HG03521 (cell line): ENCODE measurements at regions not wholly inside any gene's neighbourhood (a gene's known extent, or its start where the extent isn't known, plus 50 kb on each side); places are given as distances from the start of the nearest gene placed in this dataset.

ENCODE experiments used
- ATAC-seq: cut with Tn5 transposase; IDR thresholded peaks from one replicate; pipeline ENCODE4 v1.9.1; 2021; ENCODE audit warnings: mild to moderate bottlenecking, moderate library complexity; ENCODE audit not compliant: unreplicated experiment

DNA sequence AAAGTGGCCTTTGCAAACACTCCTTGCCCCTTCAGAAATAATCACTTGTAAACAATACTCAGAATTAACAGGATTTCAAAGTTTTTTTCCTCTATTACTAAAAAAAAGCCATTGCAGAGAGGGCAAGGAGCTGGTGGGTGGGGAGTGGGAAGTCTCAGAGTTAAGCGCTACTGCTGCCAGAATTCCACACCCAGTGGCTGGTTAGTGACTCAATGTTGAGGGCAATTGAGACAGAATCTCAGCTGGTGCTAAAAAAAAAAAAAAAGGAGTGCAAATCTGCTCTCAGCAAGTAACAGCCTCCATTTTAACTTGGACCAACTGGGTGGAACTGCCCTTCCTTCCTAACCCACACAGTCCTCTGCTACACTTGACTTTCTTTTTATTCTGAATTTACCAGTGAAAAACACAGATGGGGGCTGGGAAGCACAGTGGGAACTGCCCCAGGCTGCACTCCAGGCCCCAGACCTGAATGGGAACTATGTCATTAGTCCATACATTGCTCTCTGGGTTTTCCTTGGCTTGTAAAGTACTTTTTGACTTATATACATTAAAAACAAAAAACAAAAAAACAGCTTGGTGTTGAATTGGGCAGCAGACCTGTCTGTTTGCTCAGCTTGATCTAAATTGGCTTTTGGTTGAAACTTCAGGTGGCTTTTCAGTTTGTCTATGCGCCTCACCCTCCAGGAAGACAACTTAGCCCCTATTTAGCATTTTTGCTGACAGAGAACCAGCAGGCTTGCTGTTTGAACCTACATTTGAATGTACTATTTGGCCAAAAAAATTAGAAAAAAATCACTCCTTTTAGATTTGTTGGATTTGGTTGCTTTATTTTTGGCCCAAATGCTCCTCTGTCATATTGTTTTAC lies 357.8 kb upstream of the TBL1XR1 start:
- ATAC-seq = no peak

DNA sequence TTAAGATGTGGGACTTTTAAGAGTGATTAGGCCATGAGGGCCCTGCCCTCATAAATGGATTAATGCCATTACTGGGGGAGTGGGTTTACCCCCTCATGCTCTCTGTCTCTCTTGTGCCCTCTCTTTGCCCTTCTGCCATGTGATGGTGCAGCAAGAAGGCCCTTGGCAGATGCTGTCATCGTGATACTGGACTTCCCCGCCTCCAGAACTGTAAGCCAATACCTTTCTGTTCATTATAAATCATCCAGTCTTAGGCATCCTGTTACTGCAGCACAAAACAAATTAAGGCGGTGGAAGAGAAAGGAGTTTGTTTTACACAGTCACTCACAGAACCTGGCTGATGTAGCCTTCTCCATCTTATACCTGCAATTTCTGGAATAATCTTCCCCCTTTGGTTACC lies 360.3 kb upstream of the TBL1XR1 start:
- ATAC-seq = no peak

DNA sequence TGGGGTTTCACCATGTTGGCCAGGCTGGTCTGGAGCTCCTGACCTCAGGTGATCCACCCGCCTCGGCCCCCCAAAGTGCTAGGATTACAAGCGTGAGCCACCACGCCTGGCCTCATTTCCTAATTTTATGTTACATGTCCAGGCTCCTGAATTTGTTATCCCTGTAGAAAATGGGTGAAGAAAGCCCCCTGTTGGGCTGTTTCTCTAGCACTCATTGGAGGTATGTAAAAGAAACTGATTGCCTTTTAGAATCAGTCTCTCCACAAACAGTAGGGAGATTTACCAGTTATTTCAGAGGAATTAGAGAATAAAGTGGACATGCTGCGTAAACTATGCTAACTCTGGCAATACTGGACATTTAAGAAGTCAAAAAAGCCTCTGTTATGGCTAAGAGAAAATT lies 364.1 kb upstream of the TBL1XR1 start:
- ATAC-seq = no peak

DNA sequence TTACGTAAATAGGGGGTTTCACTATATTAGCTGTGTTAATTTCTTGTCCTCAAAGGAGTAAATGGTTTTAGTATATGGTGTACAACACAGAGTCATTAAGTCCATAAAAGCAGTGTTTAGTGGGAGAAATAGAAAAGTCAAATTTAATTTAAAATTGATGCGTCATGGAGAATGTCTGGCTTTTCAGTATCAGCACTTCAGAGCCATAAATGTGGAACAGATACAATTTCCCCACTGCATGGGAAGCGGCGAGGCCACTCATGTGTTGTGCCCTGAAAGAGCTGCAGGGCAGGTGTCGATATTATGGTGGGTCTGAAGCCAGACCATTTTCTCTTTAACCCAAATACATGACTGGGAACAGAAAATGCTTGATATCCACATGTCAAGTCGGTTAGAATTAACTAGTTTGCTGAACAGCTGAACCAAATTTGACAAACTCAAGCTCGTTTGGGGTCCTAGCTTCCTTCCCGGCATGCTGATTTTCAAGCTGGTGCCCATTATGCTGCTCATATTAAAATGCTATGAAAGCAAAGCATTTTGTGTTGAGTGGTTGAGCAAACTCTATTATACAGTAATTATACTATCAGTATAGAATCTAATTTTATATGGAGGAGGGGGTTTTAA lies 364.6 kb upstream of the TBL1XR1 start:
- no peak for ATAC-seq

DNA sequence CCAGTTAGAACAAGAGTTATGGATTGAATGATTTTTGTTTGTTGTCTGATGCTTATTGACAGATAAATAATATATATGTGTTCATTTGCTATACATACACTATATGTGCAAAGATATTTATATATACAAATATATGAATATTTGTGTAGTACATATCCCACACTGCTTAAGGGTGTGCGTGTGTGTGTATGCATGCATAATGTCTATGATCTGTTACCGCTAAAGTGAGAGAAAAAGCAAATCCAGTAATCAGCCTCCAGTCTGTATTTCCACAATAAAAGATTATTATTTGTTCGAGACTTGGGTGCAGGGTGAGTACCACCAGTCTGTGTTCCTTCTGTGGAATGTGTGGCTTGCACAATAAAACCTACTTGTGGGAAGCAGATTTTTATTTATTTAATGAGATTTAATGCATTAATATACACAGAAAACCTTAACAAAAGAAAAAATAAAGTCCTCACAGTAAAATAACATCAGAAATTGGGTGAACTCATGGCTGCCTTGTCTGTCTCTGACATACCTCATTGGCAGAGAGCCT lies 366.0 kb upstream of the TBL1XR1 start:
- no peak for ATAC-seq

DNA sequence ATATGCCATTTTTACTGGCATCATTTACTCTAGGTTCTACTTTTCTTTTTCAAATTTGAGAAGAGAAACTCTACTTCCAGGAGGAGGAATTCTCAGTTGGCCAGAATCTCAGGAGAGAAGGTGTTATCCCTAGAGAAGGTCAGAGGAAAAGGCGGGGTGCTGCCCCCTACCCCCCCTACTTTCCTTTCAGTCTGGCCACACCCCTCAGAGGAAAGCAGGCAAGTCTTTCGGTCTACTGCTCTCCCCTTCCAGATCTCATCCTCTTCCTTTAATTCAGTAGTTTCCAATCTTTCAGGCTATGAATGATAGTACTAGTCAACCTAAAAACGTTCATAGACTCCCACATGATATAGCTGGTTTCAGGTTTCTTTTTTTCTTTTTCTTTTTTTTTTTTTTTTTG lies 366.5 kb upstream of the TBL1XR1 start:
- no peak for ATAC-seq

DNA sequence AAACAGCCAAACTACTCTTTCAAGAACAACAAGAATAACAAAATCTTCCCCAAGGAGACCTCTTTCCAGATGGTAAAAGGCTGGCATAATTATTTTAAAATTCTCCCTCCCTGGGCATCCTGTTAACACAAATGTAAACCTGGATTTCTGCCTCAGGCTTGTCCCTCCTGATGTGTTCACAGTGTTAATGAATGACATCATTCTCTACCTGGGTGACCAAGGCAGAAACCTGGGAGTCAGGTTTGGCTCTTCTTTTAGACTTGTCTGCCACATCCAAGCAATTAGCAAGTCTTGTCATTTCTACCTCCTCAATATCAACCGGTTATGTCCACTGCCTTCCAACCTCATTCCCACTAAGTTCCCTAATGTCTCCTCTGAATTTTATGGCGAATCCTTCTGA lies 368.7 kb upstream of the TBL1XR1 start:
- ATAC-seq = no peak

DNA sequence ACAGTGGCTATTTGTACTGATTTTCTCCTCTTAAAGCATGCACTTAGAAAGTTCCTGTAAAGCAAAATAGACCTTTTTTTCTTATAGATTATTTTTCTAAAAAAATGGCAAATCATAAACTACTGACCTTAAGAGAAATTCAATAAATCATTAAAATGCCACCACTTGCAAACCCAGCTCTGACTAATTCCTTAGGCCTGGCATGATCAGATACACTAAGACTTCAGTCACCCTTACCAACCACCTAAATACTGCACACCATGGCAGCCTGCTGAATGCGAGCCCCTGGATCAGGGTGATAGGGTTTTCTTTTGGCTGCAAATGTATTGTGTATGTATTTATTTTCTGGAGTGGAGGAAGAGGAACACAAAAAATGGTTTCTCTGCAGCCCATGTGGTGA lies 370.6 kb upstream of the TBL1XR1 start:
- ATAC-seq = no peak

DNA sequence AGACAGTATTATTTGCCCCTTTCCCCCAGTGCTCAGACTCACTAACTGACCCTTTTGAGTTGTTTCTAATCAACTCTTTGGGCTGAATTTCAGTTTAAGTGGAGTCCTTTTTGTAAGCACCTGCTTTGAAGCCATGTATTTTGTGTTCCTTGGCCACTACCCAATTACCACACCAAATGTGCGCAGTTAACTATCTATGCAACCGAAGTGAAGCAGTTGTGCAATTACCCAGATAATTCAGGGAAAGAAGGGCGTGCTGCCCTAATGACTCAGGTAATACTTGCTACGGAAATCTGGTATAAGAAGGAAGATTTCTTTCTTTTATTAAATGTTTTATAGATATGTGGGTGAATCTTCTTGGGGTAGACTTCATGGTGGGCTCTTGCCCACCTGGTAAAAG lies 371.9 kb upstream of the TBL1XR1 start:
- ATAC-seq = no peak

DNA sequence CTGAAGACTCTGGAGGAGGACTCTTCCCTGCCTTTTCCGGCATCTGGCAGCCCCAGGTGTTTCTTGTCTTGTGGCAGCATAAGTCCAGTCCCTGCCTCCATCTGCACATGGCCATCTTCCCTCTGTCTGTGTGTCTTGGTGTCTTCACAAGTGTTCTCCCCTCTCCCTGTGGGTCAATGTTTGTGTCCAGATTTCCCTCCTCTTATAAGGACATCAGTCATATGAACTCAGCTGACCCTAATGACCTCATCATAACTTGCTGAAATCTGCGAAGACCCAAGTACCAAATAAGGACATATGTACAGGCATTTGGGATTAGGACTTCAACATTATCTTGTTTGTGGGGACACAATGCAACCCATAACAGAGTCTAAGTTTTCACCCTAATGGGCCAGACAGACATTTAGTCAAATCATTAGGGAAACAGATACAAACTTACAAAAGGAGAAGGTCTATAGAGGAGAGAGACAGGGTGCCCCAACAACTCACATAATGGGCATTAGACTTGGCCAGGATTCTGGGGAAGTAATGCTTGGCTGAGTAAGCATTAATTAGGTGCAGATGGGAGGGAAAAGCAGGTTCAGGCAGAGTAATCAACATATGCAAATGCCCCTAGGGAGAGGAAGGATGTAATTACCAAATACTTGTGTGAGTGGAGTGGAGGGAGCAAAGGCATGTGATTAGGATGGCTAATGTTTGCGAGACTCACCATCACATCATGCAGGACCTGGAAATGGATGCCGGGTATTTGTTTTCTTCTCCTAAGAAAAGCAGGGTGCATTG lies 372.8 kb upstream of the TBL1XR1 start:
- no peak for ATAC-seq

DNA sequence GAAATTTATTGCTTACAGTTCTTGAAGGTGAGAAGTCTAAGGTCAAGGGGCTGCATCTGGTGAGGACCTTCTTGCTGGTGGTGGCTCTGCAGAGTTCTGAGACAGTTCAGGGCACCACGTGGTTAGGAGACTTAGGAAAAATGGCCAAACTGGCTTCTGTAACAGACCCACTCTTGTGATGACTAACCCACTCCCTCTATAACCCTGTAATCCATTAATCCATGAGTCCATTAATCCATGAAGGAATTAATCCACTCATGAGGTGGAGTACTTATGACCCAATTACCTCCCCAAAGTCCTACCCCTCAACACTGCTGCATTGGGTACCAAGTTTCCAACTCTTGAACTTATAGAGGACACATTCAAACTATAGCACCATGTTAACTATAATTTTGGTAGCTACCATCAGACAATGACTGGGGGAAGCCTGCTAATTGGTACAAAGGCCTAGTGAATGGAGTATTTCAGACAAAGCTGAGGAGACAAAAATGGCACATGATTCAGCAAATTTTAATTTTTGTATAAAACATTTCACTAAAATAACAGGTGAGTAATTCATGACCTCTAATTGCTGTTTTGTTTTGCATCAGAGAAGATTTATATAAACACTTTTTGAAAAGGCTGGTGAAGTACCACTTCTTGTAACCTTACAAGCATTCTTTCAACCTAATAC lies 374.1 kb upstream of the TBL1XR1 start:
- ATAC-seq = no peak

DNA sequence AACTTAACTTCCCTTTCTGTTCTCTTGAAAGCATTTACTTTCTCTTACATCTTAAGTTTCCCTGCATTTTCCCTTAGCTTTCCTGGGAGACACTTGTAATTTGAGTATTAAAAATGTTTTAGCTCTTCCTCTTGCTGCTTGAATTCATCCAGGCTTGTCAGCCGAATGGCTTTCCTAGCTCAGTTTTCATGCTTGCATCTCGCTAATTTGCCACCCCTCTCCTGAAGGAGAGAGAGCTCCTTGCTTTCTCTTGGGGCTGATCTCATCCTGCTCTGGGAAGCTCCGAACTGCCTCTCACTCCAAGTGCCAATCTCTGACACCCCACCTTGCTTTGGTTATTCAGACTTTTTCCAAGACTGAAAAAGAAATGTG lies 374.6 kb upstream of the TBL1XR1 start:
- no peak for ATAC-seq

DNA sequence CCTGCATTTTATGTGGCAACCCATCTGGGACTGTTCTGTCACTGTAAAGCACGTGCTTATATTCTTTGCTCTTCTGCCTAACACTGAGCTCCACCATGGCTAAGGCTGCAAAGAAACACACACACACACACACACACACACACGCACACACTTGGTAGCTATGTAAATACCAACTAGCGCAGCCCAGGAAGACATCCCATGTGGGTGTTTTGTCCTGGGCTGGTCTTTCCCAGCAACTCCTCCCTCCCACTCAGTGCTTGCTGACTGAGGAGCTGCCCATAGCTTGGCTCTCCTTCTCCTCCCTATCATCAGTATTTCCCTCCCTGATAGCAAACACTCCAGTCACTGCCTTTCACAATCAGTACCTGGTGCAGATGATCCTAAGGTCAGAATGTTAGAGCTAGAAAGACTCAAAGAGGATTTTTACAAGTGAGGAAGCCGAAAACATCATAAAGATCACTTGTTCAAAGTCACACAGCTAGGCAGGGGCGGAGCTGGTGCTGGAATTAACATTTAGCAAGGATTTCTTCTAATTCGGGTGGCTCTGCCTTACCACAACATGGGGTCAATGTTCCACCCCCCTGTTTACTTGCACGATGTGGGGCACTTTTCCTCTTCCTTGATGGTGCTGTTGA lies 377.1 kb upstream of the TBL1XR1 start:
- no peak for ATAC-seq

DNA sequence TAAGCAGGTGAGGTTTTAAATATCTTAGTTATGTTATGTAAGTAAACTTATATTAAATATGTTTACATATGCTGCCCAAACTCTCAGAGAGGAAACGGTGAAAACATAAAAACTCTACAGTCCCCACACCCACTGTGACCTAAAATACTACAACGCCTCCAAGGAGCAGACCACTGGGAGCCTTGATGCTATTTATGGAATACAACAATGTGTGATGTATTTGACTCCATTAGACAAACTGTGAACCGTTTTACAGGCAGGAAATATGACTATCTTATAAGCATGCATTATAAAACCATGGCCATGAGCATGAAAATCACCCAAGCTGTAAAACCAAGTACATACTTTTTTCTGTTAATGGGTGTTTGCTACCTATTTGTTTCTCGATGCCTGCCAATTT lies 379.5 kb upstream of the TBL1XR1 start:
- ATAC-seq = no peak

DNA sequence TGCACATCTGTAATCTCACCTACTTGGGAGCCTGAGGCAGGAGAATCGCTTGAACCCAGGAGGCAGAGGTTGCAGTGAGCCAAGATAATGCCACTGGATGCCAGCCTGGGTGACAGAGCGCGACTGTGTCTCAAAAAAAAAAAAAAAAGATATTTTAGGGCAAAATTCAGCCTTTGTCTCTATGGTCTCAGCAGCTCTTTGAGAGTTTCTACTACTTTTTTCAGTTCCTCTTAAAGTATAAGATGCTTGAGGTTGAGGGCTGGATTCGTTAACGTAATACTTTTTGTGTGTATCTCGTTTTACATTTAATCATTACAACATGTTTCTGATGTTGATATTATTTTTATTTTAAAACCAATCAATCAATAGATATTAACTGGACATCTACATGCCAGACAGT lies 381.2 kb upstream of the TBL1XR1 start:
- no peak for ATAC-seq

DNA sequence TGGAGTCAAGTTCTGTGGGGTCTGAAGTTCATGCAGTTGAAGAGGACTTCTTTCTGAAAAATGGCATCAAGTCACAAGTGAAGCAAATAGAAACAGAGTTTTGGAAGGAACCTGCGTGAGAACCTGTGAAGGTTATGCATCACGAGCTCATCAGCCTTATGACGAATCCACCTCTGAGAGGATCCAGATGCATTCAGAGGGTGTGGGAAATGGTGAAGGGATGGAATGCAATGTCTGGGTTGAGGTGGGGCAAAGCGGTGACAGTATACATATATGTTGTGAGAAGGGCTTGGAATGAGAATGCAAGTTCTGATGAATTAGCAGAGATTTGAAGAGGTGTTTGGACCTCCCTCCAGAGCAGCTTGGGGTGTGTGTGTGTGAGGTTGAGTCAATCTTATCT lies 382.1 kb upstream of the TBL1XR1 start:
- no peak for ATAC-seq

DNA sequence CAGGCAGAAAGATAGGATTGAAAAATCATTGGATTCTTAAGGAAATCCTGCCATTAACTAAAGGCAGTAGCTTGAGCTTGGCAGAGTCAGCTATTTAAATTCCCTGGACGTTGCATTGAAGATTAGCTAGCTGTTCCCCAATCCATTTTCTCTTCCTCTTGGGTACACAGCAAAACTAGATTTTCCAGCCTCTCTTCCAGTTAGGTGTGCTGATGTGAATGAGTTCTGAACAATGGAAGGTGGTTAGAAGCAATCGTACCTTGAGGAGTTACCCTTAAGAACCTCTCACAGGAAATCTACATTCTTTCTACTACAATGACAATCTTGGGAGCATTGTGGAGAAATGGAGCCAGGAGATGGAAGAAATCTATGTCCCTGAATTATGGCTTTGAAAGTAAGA lies 383.2 kb upstream of the TBL1XR1 start:
- ATAC-seq = no peak

DNA sequence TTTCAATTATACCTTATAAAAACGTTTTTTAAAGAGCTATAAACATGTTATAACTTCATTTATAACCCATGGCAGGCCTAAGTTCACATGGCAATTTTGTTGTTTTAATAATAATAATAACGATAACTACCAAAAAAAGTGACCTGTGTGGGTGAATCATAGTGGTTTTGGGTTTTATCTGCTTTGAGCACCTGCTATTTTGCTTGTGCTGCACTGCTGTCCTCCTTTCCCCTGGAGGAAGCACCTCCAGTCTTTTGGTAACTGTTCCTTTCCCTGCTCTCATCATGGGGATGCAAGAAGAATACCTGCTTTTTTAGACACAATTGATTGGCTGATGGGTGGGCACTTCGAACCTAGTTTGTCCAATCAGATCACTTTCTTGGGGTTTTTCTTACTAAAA lies 388.0 kb upstream of the TBL1XR1 start:
- no peak for ATAC-seq

DNA sequence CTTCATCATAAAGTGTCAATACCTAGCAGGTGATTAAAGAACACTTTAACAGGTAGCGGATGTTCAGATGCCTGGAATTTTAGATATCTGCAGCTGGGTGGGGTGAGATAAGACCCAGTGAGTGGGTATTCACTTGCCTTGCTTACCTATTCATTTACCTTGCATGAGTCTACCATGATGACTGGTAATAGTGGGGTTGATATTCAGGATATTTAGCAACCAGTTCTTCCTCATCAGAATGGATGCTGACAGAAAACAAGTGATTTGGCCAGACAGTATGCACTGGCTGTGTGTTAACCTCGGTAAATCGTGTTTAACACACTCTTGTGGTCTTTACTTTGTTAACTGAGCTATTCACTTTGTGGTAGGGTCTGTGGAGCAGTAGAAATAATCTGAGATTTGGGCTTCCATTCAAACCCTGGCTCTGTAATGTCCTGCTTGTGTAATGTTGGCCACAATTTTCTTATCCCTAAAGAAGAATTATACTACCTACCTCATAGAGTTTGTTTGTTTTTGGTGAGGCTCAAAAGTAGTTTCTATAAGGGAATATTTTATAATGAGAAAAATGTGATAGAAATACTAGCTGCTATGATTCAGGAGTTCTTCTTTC lies 391.9 kb upstream of the TBL1XR1 start:
- ATAC-seq = no peak

DNA sequence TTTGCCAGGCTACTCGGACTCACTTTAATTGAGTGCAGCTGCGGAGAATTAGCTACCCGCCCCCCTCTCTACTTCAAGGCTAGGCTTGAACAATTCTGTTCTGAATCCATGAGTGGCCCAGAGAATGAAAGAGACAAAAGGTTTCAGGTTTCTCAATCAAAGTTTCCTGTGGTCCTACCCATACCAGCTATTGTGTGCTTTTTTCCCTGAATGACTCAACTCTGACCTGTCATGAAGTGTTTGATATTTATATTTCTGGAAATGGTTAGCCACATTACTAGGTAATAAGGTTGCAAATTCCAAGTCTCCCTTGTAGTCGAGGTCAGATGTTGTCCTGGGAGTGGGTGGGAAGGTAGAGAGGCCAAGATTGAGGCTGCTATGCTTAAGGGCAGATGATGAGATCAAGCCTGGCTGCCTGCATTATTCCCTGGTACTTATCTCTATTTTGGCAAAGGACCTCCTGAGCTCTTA lies 392.7 kb upstream of the TBL1XR1 start:
- ATAC-seq = peak; percentile 59
